GM12892 (cell line): ENCODE measurements at regions not wholly inside any gene's neighbourhood (a gene's known extent, or its start where the extent isn't known, plus 50 kb on each side); places are given as distances from the start of the nearest gene placed in this dataset.

ENCODE experiments used
- POLR2A ChIP-seq: IDR thresholded peaks from 2 replicates; pipeline ENCODE4 v1.6.1; 2011; ENCODE audit warnings: low read depth, low read length, control low read depth
- POLR2AphosphoS5 ChIP-seq: IDR thresholded peaks from 2 replicates; pipeline ENCODE4 v1.6.1; 2011; ENCODE audit warnings: low read depth, low read length, control low read depth

- no peak for TF ChIP-seq POLR2AphosphoS5
- TF ChIP-seq POLR2A = no peak
Observed at GRCh38 chr3:117131259-117131658, 421.7 kb downstream of the TUSC7 start.
